ENCODE measurements at regions not wholly inside any gene's neighbourhood (a gene's known extent, or its start where the extent isn't known, plus 50 kb on each side); places are given as distances from the start of the nearest gene placed in this dataset.
"Not testable (repeated sequence)": the region's sequence is repeated elsewhere in the genome, so short reads cannot be mapped to it uniquely, and the experiment has no call there.

DNA sequence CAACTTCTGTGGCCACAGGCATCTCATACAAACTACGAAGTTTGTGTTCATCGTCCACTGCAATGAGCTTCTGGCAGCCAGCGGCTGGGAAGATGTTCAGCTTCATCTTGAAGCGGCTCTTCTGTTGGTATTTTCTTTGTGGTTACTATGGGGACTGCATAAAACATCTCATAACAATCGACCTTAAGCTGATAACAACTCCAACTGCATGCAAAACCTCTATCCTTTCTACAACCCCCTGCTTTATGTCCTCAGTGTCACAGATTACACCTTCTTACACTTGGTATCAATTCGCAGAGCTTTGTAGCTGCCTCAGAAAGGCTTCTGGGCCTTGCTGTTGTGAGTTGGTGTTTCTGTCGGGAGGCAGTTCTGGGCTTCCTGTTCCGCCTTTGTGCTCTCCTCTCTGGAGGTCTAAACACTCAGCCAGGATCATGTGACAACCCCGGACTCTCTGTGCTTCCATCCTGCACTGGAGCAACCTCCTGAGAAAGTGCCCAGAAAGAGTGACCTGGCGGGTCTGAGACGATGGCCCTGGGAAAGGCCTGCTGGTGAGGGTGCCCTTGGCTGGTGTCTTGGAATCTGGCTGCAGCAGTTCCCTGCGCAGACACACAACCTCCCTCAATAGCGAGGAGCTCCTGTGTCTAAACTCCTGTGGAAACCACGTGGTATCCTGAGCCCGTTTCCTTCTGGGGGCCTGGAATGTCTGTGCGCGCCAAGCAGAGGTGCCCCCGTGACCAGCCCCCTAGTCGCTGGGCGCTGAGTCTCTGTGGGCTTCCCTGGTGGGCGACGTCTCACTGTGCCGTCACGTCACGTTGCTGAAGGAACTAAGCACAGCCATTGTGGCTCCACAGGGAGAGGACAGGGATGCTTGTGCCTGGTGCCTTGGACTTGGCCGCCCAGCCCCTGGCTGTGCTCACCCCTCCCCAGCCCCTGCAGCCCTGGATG is 339.6 kb downstream of the ADGRD1 start:
- peak; percentile 13 for DNase-seq

GRCh38 chr12:131294716-131295115 is 341.0 kb downstream of the ADGRD1 start:
- DNase-seq, result not testable (repeated sequence)

DNA sequence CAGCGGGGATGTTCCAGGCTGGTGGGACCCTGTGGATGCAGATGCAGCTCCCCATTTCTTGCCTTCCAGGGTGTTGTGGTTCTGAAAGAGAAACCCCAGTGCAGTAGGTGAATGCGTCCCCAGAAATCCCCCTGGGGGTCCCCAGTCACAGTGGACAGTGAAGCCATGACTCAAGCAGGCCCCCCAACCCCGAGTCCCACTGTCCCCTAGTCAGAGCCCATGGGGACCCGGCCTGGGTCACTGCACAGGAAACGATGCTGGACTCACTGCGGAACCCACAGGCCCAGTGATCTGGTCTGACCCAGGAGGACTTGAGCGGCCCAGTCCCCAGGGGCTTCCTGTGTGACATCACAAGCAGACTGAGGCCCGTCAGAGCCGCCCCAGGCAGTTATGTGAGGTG is 341.4 kb downstream of the ADGRD1 start:
- DNase-seq, result not testable (repeated sequence)

GRCh38 chr12:131295559-131295958 is 341.9 kb downstream of the ADGRD1 start:
- DNase-seq, result not testable (repeated sequence)

DNA sequence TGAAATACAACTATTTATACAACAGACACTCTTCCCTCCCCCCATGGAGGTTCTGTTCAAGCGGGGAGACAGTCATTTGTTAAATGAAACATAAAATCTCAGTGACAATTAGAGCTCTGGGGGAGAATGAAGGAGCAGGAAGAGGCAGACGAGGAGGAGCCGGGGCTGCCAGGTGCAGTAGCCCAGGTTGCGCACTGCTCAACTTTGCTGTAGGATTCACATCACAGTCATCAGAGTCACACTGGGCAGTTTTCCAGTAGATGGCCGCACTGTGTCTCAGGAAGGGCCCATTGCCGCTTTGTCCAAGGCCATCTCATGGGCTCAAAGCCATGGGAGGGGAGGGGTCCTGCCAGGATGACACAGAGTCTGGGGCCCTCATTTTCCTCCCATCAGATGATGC is 342.4 kb downstream of the ADGRD1 start:
- DNase-seq, result not testable (repeated sequence)

DNA sequence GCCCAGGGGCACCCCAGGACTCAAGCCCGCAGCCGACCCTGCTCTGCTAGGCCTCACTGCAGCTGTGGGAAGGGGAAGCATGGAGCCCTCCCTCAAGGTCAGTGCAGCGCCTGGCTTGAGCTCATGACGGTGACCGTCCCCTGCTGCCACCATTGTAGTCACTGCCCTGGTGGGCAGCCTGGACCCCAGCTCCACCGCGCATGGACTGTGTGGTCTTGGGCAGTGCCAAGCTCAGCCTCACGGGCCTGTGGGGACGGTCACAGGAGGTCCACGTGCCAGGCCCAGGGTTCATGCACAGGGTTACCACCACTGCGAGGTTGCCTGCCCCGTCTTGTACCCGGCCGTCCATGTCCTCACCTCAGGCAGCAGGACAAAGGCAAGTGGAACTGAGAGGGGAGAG is 342.9 kb downstream of the ADGRD1 start:
- not testable (repeated sequence) for DNase-seq

DNA sequence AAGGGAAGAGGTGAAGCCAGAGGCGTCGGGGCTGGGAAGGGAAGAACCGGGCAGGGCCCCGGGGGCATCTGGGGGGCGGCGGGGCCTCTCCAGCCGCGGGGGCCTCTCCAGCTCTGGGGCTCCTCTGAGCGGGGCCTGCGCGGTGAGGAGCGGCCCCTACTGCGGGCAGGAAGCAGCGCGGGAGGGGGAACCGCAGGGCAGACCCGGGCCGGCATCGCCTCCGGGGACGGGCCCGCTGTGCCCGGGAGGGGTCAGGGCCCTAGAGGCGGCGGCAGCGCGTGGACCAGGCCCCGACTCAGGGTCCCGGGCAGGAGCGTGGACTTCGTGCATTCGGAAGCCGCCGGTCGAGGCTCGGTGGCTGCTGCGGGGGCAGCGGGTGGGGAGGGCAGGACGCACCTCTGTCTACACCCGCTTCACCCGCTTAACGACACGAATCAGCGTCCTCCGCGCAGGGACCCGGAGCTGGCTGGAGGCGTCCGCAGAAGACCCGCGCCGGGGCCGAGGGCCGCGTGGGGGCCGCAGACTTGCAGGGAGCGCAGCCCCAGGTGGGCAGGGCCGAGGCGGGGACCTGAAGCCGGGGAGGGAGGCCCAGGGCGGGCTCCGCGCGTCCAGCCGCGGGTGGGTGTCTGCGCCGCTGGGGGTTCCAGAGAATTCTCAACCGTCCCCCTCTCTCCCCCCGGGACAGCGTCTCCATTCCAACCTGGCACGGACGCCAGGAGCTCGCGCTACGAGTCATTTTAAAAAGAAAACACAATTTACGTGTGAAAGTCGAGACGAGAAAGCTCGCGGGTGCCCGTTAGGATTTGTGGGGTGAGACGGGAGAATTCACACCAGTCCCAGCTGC is 345.0 kb downstream of the ADGRD1 start:
- not testable (repeated sequence) for DNase-seq

- not testable (repeated sequence) for DNase-seq
Measured at GRCh38 chr12:131299370-131299701, 345.6 kb downstream of the ADGRD1 start.

GRCh38 chr12:131303576-131303975 is 349.9 kb downstream of the ADGRD1 start:
- not testable (repeated sequence) for DNase-seq

DNA sequence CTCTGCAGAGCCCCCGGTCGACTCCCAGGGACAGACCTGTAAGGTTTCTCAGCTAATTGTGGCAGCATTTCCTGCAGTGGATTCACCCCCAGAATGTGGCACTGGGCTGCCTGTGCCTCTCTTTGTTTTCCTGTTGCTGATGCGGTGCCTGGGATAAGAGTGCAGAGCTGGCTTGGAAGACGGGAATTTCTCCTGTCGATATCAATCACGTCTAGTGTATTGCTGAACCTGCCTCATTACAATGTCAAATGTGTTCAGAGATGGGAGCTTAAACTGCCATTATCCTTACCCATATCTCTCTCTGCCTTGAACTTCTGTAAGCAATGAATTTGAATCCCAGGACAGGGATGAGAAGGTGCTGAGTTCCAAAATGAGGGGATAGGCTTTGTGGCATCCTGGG is 350.9 kb downstream of the ADGRD1 start:
- DNase-seq, result not testable (repeated sequence)

DNA sequence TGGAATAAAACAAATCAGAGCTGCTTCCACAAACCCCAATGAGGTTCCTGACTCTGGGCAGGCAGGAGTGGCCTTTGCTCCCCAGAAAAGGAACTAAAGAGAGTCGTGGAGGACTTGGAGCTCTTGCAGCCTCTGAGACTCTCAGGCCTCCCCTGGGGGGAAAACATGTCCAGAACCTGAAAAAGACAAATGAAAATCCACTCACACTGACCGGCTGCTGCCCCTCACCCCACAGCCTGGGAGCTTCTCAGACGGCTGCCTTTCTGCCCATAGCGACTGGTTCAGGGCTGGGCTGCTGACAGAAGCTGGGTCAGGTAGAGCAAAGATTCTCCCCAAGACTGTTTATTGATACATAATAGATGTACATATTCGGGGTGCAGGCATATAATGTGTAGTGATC is 356.0 kb downstream of the ADGRD1 start:
- DNase-seq, result no peak

DNA sequence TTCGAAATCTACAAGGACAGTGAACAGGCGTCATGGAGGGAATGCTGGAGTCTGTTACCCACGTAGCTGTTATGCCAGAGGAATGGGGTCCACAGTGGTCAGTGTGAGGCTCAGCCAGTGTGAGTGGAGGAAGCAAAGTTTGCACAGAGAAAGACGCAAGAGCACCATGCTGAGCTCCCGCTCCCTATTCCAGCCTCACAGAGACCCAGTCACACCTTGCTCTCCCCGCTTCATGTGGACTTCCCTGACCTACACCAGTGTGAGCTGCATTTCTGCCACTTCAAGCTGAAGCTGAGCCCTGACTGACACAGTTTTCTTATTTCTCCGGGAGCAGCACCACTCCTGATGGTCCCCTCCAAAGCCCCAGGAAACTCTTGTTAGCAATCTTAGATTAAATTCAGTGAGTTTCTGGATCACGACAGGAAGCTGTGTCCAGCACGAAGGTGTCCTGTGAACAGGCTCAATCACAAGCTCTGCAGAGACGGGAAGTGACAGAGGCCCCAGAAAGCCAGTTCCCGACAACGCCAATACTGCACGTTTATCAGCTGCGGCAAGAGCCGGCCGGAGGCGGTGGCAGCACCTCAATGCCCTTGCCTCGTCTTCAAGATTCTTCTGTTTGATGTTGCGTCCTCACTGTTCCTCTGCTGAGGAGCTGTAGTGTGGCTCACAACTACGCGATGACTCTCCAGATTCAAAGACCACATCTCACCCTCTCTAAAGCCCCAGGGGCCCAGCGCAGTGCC is 356.7 kb downstream of the ADGRD1 start:
- DNase-seq, result not testable (repeated sequence)

GRCh38 chr12:131311279-131311722 is 357.6 kb downstream of the ADGRD1 start:
- not testable (repeated sequence) for DNase-seq

GRCh38 chr12:131311764-131312163 is 358.1 kb downstream of the ADGRD1 start:
- no peak for DNase-seq

GRCh38 chr12:131312382-131312781 is 358.7 kb downstream of the ADGRD1 start:
- not testable (repeated sequence) for DNase-seq

DNA sequence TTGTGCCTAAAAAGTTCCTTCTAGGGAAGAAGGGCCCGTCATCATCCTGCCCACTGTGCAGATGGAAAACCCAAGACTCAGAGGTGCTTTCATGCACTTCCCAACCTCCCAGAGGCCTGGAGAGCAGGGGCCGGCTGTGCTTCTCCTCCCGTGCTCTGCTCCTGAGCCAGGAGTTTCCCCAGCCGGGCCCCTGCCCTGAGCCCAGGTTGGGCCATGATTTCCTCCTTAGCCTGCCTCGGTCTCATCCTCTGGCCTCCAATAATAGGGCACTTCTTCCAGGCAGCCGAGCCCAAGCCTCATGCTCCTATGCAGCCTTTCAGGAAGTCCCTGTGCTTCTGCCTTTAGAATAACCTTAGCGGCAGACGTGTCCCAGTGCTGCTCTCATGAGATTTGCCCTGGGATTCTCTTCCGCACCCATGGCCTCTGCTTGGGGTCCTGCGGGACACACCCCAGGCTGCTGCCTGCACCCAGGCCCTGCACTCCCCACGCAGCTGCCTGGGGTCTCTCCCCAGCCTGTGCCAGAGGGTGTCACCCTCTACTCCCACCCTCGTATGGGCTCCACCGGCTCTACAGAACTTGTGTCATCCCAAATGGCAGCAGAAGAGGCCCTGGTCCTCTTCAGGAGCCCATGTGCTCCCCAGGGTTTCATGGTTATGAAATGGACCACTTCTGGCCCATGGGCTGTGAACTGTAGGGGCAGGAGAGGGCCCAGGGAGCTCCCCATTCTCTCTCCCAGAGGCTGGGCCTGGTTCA is 359.3 kb downstream of the ADGRD1 start:
- DNase-seq, result no peak

DNA sequence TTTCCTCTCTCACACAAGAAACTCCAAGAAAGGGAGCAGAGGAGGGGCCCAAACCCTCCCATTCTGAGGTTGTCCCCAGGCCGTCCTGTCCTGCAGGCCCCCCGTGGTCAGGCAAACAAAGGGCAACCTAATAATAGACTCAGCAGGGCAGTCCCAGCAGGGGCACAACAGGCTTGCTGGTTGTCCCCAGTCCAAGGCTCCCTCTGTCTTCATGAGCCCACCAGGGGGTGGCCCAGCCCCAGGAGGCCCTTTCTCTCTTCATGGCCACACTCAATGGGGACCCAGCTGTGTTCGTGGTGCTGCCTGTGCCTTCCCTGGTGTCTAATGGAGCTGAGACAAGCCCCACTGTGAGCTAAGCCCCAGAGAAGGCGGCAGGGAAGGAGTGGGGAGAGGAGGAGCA is 359.9 kb downstream of the ADGRD1 start:
- DNase-seq, result no peak

DNA sequence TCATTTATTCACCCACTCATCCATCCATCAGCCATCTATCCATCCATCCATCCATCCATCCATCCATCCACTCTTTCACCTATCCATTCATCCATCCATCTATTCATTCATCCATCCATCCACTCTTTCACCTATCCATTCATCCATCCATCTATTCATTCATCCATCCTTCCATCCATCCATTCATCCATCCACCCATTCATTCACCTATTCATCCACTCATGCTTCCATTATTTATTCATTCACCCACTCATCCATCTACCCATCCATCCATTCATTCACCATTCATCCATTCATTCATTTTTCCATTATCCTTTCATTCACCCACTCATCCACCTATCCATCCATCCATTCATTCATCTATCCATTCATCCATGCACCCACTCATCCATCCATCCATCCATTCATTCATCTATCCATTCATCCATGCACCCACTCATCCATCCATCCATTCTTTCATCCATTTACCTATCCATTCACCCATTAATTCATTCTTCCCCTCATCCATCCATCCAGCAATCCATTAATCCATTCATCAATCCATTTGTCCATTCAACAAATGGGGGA is 360.9 kb downstream of the ADGRD1 start:
- DNase-seq, result no peak

- DNase-seq, result no peak
Measured at GRCh38 chr12:131315601-131316000, 361.9 kb downstream of the ADGRD1 start.

DNA sequence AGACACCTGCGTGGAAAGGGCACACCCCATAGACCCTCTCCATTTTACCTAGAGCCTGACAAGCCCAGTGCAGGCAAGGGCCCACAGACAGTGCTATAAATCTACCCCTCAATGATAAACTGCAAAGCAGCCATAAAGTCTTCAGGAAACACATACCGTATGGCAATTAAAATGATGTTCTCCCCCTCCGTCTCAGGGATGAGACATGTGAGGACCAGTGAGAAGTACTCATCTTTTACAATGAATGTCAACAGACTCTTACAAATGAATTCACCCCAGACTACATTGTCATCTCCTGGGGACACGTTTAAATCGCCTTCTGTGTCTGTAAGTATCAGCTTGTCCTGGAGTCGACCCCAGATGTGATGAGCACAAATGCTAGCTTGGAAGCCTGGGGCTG is 362.7 kb downstream of the ADGRD1 start:
- no peak for DNase-seq

GRCh38 chr12:131318045-131318685 is 364.5 kb downstream of the ADGRD1 start:
- no peak for DNase-seq

Data from hematopoietic multipotent progenitor cell treated with erythropoietin and hydrocortisone succinate and interleukin-3 and kit ligand, for 4 days (in vitro differentiated cells).